ENCODE measurements at regions not wholly inside any gene's neighbourhood (a gene's known extent, or its start where the extent isn't known, plus 50 kb on each side); places are given as distances from the start of the nearest gene placed in this dataset.

GRCh38 chr3:102691507-102691906 lies 256.7 kb downstream of the ZPLD1 start:
- TF ChIP-seq CTCF (IDR thresholded peaks at IDR 0.05; ENCODE audit: poor library complexity): no peak
- TF ChIP-seq EZH2phosphoT487 (IDR thresholded peaks at IDR 0.05; ENCODE audit: low read depth, severe bottlenecking, unreplicated experiment): no peak
- no peak for TF ChIP-seq EZH2 (IDR thresholded peaks at IDR 0.05; ENCODE audit: borderline replicate concordance)
